ENCODE measurements at regions not wholly inside any gene's neighbourhood (a gene's known extent, or its start where the extent isn't known, plus 50 kb on each side); places are given as distances from the start of the nearest gene placed in this dataset.

- no peak overlapping the region for H3K9ac ChIP-seq (ENCODE audit: control insufficient read depth, extremely low read depth, insufficient read depth, low read length)
- dilution Hi-C loops (cut with MboI; ENCODE audit: extremely low pct_ligation_motif_present, low sequenced_read_pairs): no loop called here
- H3K36me3 ChIP-seq (ENCODE audit: control insufficient read depth in 2 of 2, extremely low read depth in 1 of 2, insufficient read depth in 2 of 2, low read length in 2 of 2): no peaks in the 10 kb centered on the region
- H4K20me1 ChIP-seq (ENCODE audit: control insufficient read depth, extremely low read depth, insufficient read depth, low read length): no peaks in the 10 kb centered on the region
- H2AFZ ChIP-seq (ENCODE audit: control insufficient read depth, low read length): no peak overlapping the region
- no peak overlapping the region for H3K27ac ChIP-seq (ENCODE audit: control insufficient read depth, insufficient read depth, low read length)
- FAIRE-seq: peak; percentile 48
- H3K9me3 ChIP-seq (ENCODE audit: control insufficient read depth, low read depth, low read length): no peaks in the 10 kb centered on the region
- H3K27me3 ChIP-seq (ENCODE audit: control insufficient read depth, extremely low read depth, insufficient read depth, low read length): no peaks in the 10 kb centered on the region
- no peak for TF ChIP-seq EZH2 (IDR thresholded peaks at IDR 0.05; ENCODE audit: low read length)
- TF ChIP-seq, protein P1, sequence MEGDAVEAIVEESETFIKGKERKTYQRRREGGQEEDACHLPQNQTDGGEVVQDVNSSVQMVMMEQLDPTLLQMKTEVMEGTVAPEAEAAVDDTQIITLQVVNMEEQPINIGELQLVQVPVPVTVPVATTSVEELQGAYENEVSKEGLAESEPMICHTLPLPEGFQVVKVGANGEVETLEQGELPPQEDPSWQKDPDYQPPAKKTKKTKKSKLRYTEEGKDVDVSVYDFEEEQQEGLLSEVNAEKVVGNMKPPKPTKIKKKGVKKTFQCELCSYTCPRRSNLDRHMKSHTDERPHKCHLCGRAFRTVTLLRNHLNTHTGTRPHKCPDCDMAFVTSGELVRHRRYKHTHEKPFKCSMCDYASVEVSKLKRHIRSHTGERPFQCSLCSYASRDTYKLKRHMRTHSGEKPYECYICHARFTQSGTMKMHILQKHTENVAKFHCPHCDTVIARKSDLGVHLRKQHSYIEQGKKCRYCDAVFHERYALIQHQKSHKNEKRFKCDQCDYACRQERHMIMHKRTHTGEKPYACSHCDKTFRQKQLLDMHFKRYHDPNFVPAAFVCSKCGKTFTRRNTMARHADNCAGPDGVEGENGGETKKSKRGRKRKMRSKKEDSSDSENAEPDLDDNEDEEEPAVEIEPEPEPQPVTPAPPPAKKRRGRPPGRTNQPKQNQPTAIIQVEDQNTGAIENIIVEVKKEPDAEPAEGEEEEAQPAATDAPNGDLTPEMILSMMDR (optimal IDR thresholded peaks at IDR 0.05 in 1 of 3, IDR thresholded peaks at IDR 0.05 in 1 of 3, conservative IDR thresholded peaks at IDR 0.05 in 1 of 3; ENCODE audit: extremely low read depth in 1 of 3, insufficient read depth in 2 of 3, low read length in 3 of 3): no peak
- H3K9me1 ChIP-seq (ENCODE audit: control insufficient read depth, extremely low read depth, insufficient read depth, low read length): no peaks in the 10 kb centered on the region
- H3K4me2 ChIP-seq (ENCODE audit: control insufficient read depth, extremely low read depth, insufficient read depth, low read depth, low read length): no peak overlapping the region
- no peaks in the 10 kb centered on the region for H3K79me2 ChIP-seq (ENCODE audit: control insufficient read depth, insufficient read depth, low read length)
- DNase-seq (ENCODE audit: low read depth, low spot score): no peak
- H3K4me3 ChIP-seq (ENCODE audit: control insufficient read depth in 2 of 3, extremely low read depth in 1 of 3, insufficient read depth in 2 of 3, low read depth in 1 of 3, low read length in 3 of 3): no peak overlapping the region
- H3K4me1 ChIP-seq (ENCODE audit: control insufficient read depth, extremely low read depth, insufficient read depth, low read length): peaks cover 5% of the 10 kb centered on the region
Measured at GRCh38 chr14:22168092-22168955, 420.7 kb downstream of the DAD1 start.

GRCh38 chr14:22164616-22165015 lies 424.4 kb downstream of the DAD1 start:
- H3K9me1 ChIP-seq (ENCODE audit: control insufficient read depth, extremely low read depth, insufficient read depth, low read length): no peaks in the 10 kb centered on the region
- no peaks in the 10 kb centered on the region for H3K36me3 ChIP-seq (ENCODE audit: control insufficient read depth in 2 of 2, extremely low read depth in 1 of 2, insufficient read depth in 2 of 2, low read length in 2 of 2)
- no peak for TF ChIP-seq EZH2 (IDR thresholded peaks at IDR 0.05; ENCODE audit: low read length)
- TF ChIP-seq, protein P1 (optimal IDR thresholded peaks at IDR 0.05 in 1 of 3, IDR thresholded peaks at IDR 0.05 in 1 of 3, conservative IDR thresholded peaks at IDR 0.05 in 1 of 3; ENCODE audit: extremely low read depth in 1 of 3, insufficient read depth in 2 of 3, low read length in 3 of 3): no peak
- peak; percentile 48 for FAIRE-seq
- no peaks in the 10 kb centered on the region for H3K9me3 ChIP-seq (ENCODE audit: control insufficient read depth, low read depth, low read length)
- no peak for DNase-seq (ENCODE audit: low read depth, low spot score)
- no peak overlapping the region for H2AFZ ChIP-seq (ENCODE audit: control insufficient read depth, low read length)
- no peak overlapping the region for H3K27ac ChIP-seq (ENCODE audit: control insufficient read depth, insufficient read depth, low read length)
- H3K4me3 ChIP-seq (ENCODE audit: control insufficient read depth in 2 of 3, extremely low read depth in 1 of 3, insufficient read depth in 2 of 3, low read depth in 1 of 3, low read length in 3 of 3): no peak overlapping the region
- peaks cover 14% of the 10 kb centered on the region for H3K4me1 ChIP-seq (ENCODE audit: control insufficient read depth, extremely low read depth, insufficient read depth, low read length)
- no peaks in the 10 kb centered on the region for H3K27me3 ChIP-seq (ENCODE audit: control insufficient read depth, extremely low read depth, insufficient read depth, low read length)
- peak overlapping the region; percentile 12 for H3K4me2 ChIP-seq (ENCODE audit: control insufficient read depth, extremely low read depth, insufficient read depth, low read depth, low read length)
- H4K20me1 ChIP-seq (ENCODE audit: control insufficient read depth, extremely low read depth, insufficient read depth, low read length): no peaks in the 10 kb centered on the region
- no peaks in the 10 kb centered on the region for H3K79me2 ChIP-seq (ENCODE audit: control insufficient read depth, insufficient read depth, low read length)
- H3K9ac ChIP-seq (ENCODE audit: control insufficient read depth, extremely low read depth, insufficient read depth, low read length): no peak overlapping the region
- dilution Hi-C loops (cut with MboI; ENCODE audit: extremely low pct_ligation_motif_present, low sequenced_read_pairs): no loop called here
